ENCODE measurements at regions not wholly inside any gene's neighbourhood (a gene's known extent, or its start where the extent isn't known, plus 50 kb on each side); places are given as distances from the start of the nearest gene placed in this dataset.

- no peak overlapping the region for H3K27ac ChIP-seq
- no peaks in the 10 kb centered on the region for H3K36me3 ChIP-seq
- TF ChIP-seq POLR2A (IDR thresholded peaks at IDR 0.05) (no peak), CTCF (IDR thresholded peaks at IDR 0.05) (no peak)
- 98% methylated on average over 2 of the region's 2 CpGs for WGBS, 2 donors
- no peak overlapping the region for H3K4me3 ChIP-seq (replicated peaks in 1 of 3)
- H3K27me3 ChIP-seq: no peaks in the 10 kb centered on the region
- no peaks in the 10 kb centered on the region for H3K4me1 ChIP-seq
- no peaks in the 10 kb centered on the region for H3K9me3 ChIP-seq
- intact Hi-C loops (cut with DNase I): no loop called here
- no peak for DNase-seq
Observed at GRCh38 chr1:168799927-168800605, 71.1 kb upstream of the DPT start.

GRCh38 chr1:168801032-168801745 lies 72.2 kb upstream of the DPT start:
- 70 to 79% methylated on average over 3 of the region's 3 CpGs for WGBS, 2 donors
- Histone ChIP-seq H3K4me1 (no peaks in the 10 kb centered on the region), H3K36me3 (no peaks in the 10 kb centered on the region), H3K9me3 (no peaks in the 10 kb centered on the region), H3K4me3 (replicated peaks in 1 of 3) (no peak overlapping the region), H3K27ac (no peak overlapping the region), H3K27me3 (no peaks in the 10 kb centered on the region)
- TF ChIP-seq CTCF (IDR thresholded peaks at IDR 0.05): no peak
- no peak for TF ChIP-seq POLR2A (IDR thresholded peaks at IDR 0.05)
- no peak for DNase-seq
- intact Hi-C loops (cut with DNase I): no loop called here

- TF ChIP-seq CTCF (IDR thresholded peaks at IDR 0.05) (no peak), POLR2A (IDR thresholded peaks at IDR 0.05) (no peak)
- Histone ChIP-seq H3K27ac (no peak overlapping the region), H3K9me3 (no peaks in the 10 kb centered on the region), H3K36me3 (no peaks in the 10 kb centered on the region), H3K4me1 (no peaks in the 10 kb centered on the region), H3K4me3 (replicated peaks in 1 of 3) (no peak overlapping the region), H3K27me3 (no peaks in the 10 kb centered on the region)
- 81 to 88% methylated on average over 7 of the region's 7 CpGs for WGBS, 2 donors
- intact Hi-C loops (cut with DNase I): no loop called here
- no peak for DNase-seq
Observed at GRCh38 chr1:168803806-168804510, 75.0 kb upstream of the DPT start.

- TF ChIP-seq CTCF (IDR thresholded peaks at IDR 0.05): no peak
- no peak for TF ChIP-seq POLR2A (IDR thresholded peaks at IDR 0.05)
- H3K4me1 ChIP-seq: peaks cover 4 to 8% of the 10 kb centered on the region in 2 donors
- DNase-seq: no peak
- no peaks in the 10 kb centered on the region for H3K9me3 ChIP-seq
- 98% methylated on average over 2 of the region's 2 CpGs for WGBS, 2 donors
- no peaks in the 10 kb centered on the region for H3K27me3 ChIP-seq
- no peak overlapping the region for H3K4me3 ChIP-seq (replicated peaks in 1 of 3)
- H3K36me3 ChIP-seq: no peaks in the 10 kb centered on the region
- intact Hi-C loops (cut with DNase I): no loop called here
- no peak overlapping the region for H3K27ac ChIP-seq
Observed at GRCh38 chr1:168806952-168807351, 77.9 kb upstream of the DPT start.

GRCh38 chr1:168811176-168811575 lies 82.2 kb upstream of the DPT start:
- DNase-seq: no peak
- no peak overlapping the region for H3K27ac ChIP-seq
- intact Hi-C loops (cut with DNase I): no loop called here
- H3K9me3 ChIP-seq: no peaks in the 10 kb centered on the region
- H3K4me1 ChIP-seq: peaks cover 4 to 8% of the 10 kb centered on the region in 2 donors
- no peak overlapping the region for H3K4me3 ChIP-seq (replicated peaks in 1 of 3)
- no peaks in the 10 kb centered on the region for H3K36me3 ChIP-seq
- no peak for TF ChIP-seq POLR2A (IDR thresholded peaks at IDR 0.05)
- TF ChIP-seq CTCF (IDR thresholded peaks at IDR 0.05): no peak
- 93 to 97% methylated on average over 3 of the region's 3 CpGs for WGBS, 2 donors
- no peaks in the 10 kb centered on the region for H3K27me3 ChIP-seq
